HG03575 (cell line): ENCODE measurements at regions not wholly inside any gene's neighbourhood (a gene's known extent, or its start where the extent isn't known, plus 50 kb on each side); places are given as distances from the start of the nearest gene placed in this dataset.
A peak's percentile ranks its signal among the peaks of the same experiment; 100 is the strongest.
"Not testable (repeated sequence)": the region's sequence is repeated elsewhere in the genome, so short reads cannot be mapped to it uniquely, and the experiment has no call there.

ENCODE experiments used
- ATAC-seq: cut with Tn5 transposase; IDR thresholded peaks from one replicate; pipeline ENCODE4 v1.9.1; 2021; ENCODE audit not compliant: unreplicated experiment, insufficient number of reproducible peaks, low FRiP score; ENCODE audit errors: extremely low read depth

GRCh38 chr6:151671195-151671594 lies 136.3 kb upstream of the ESR1 start:
- no peak for ATAC-seq

- no peak for ATAC-seq
Observed at GRCh38 chr6:151674578-151674977, 132.9 kb upstream of the ESR1 start.

GRCh38 chr6:151675746-151676459 lies 131.6 kb upstream of the ESR1 start:
- peak; percentile 76 for ATAC-seq

- ATAC-seq = no peak
Observed at GRCh38 chr6:151676460-151676945, 131.0 kb upstream of the ESR1 start.

- ATAC-seq = no peak
Observed at GRCh38 chr6:151677404-151677803, 130.1 kb upstream of the ESR1 start.

GRCh38 chr6:151679081-151679480 lies 128.4 kb upstream of the ESR1 start:
- no peak for ATAC-seq

- ATAC-seq = no peak
Observed at GRCh38 chr6:151679941-151680340, 127.5 kb upstream of the ESR1 start.

GRCh38 chr6:151680846-151681432 lies 126.5 kb upstream of the ESR1 start:
- no peak for ATAC-seq

GRCh38 chr6:151681433-151682059 lies 125.9 kb upstream of the ESR1 start:
- ATAC-seq = no peak

GRCh38 chr6:151682251-151682650 lies 125.2 kb upstream of the ESR1 start:
- no peak for ATAC-seq

GRCh38 chr6:151682922-151683321 lies 124.6 kb upstream of the ESR1 start:
- no peak for ATAC-seq

- no peak for ATAC-seq
Observed at GRCh38 chr6:151683381-151683780, 124.1 kb upstream of the ESR1 start.

GRCh38 chr6:151689499-151690201 lies 117.8 kb upstream of the ESR1 start:
- no peak for ATAC-seq

- no peak for ATAC-seq
Observed at GRCh38 chr6:151690303-151690702, 117.2 kb upstream of the ESR1 start.

GRCh38 chr6:151690768-151691562 lies 116.5 kb upstream of the ESR1 start:
- ATAC-seq = peak; percentile 99

- ATAC-seq = no peak
Observed at GRCh38 chr6:151692216-151692615, 115.3 kb upstream of the ESR1 start.

- no peak for ATAC-seq
Observed at GRCh38 chr6:151693366-151693765, 114.1 kb upstream of the ESR1 start.

GRCh38 chr6:151695156-151695555 lies 112.3 kb upstream of the ESR1 start:
- no peak for ATAC-seq

- ATAC-seq = not testable (repeated sequence)
Observed at GRCh38 chr6:151696302-151696701, 111.2 kb upstream of the ESR1 start.
